Stomach (tissue), 8 donors: ENCODE measurements at regions not wholly inside any gene's neighbourhood (a gene's known extent, or its start where the extent isn't known, plus 50 kb on each side); places are given as distances from the start of the nearest gene placed in this dataset.
"Not testable (repeated sequence)": the region's sequence is repeated elsewhere in the genome, so short reads cannot be mapped to it uniquely, and the experiment has no call there.

Experiments used
- DNase-seq, 2 donors: peaks; one replicate each; pipeline versions ENCODE4 v3.0.0 to v3.0.0-alpha.2; 2013 to 2019
- H3K27ac ChIP-seq, 5 donors: fragments of 200-600 bp in 4 of 5; sonication (generic) in 4 of 5; one replicate each; pipeline ENCODE4 v1.5.1; 2013 to 2019; ENCODE audit warnings: mild to moderate bottlenecking in 1 of 5, moderate library complexity in 1 of 5
- H3K27me3 ChIP-seq, 3 donors: fragments of 200-600 bp; sonication (generic); one replicate each; pipeline ENCODE4 v1.5.1; 2017 to 2019; ENCODE audit warnings: mixed run types in 1 of 3
- H3K36me3 ChIP-seq, 4 donors: fragments of 200-600 bp; sonication (generic); 1 replicate in 3 of 4; 2 replicates in 1 of 4; pipeline ENCODE4 v1.5.1; 2016 to 2019
- H3K4me1 ChIP-seq, 4 donors: fragments of 200-600 bp; sonication (generic); one replicate each; pipeline ENCODE4 v1.5.1; 2016 to 2019
- H3K4me3 ChIP-seq, 4 donors: fragments of 200-600 bp; sonication (generic) in 3 of 4; one replicate each; pipeline ENCODE4 v1.5.1; 2016 to 2019; ENCODE audit warnings: mild to moderate bottlenecking in 1 of 4
- H3K9me3 ChIP-seq, 4 donors: fragments of 200-600 bp; sonication (generic); one replicate each; pipeline ENCODE4 v1.5.1; 2016 to 2019
- EP300 ChIP-seq: sonication (generic); formaldehyde crosslinking; IDR thresholded peaks from one replicate; pipeline ENCODE4 v1.6.1; 2017; ENCODE audit warnings: antibody characterized with exemption
- POLR2A ChIP-seq, 4 donors: fragments of 450-650 bp; IDR thresholded peaks; one replicate each; pipeline ENCODE4 v1.6.1; 2016; ENCODE audit warnings: antibody characterized with exemption in 4 of 4, control low read depth in 2 of 4, mild to moderate bottlenecking in 1 of 4, moderate library complexity in 1 of 4
- POLR2AphosphoS5 ChIP-seq, 3 donors: sonication (generic); formaldehyde crosslinking; IDR thresholded peaks; one replicate each; pipeline ENCODE4 v1.6.1; 2016; ENCODE audit warnings: antibody characterized with exemption in 3 of 3
- WGBS, 5 donors: extraction: QIAGEN DNeasy Blood & Tissue Kit in 3 of 5; methylation state at CpG; one replicate each; pipeline versions ENCODE4 v1.1.5 to v1.1.7; 2013 to 2018; 5-methylcytosine and 5-hydroxymethylcytosine counted together
- intact Hi-C: fragments of 100-400 bp; cut with DNase I; formaldehyde crosslinking; loops from one replicate; pipeline ENCODE4 v1.15.1; 2023; ENCODE audit warnings: low total_unique reads
- TF ChIP-seq, protein P1 (sequence below), 7 experiments: fragments of 450-650 bp in 4 of 7; fragments of 200-600 bp in 3 of 7; sonication (generic) in 3 of 7; IDR thresholded peaks; one replicate each; pipeline ENCODE4 v1.5.1; 2016 to 2019; ENCODE audit warnings: antibody characterized with exemption in 7 of 7, control low read depth in 2 of 7, mild to moderate bottlenecking in 1 of 7
- donor health status: healthy with polysubstance abuse.
- donor health status: Bipolar disorder and iron deficiency.
- donor health status: healthy.

DNA sequence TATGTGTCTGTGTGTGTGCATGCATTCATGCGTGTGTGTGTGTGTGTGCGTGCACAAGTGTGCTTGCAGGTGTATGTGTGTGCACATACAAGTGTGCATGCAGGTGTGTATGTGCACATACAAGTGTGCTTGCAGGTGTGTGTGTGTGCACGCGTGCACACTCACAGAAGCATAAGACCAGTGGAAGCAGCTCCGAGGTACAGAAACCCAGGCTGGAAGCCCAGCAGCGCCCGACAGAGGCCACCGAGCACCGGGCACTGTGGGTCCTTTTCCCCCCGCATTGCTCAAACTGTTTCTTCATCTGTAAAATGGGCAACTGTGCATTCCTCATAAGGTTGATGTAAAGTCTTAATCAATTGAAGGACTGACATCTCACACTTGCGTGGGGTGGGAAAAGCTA is 243.3 kb upstream of the TCERG1L start:
- Histone ChIP-seq H3K4me3 (no peak overlapping the region), H3K4me1 (no peaks in the 10 kb centered on the region), H3K27ac (no peak overlapping the region), H3K36me3 (no peaks in the 10 kb centered on the region), H3K27me3 (peaks cover 0 to 20% (median 0%) of the 10 kb centered on the region in 3 donors), H3K9me3 (no peaks in the 10 kb centered on the region)
- intact Hi-C loops, result no loop called here
- TF ChIP-seq, protein P1, sequence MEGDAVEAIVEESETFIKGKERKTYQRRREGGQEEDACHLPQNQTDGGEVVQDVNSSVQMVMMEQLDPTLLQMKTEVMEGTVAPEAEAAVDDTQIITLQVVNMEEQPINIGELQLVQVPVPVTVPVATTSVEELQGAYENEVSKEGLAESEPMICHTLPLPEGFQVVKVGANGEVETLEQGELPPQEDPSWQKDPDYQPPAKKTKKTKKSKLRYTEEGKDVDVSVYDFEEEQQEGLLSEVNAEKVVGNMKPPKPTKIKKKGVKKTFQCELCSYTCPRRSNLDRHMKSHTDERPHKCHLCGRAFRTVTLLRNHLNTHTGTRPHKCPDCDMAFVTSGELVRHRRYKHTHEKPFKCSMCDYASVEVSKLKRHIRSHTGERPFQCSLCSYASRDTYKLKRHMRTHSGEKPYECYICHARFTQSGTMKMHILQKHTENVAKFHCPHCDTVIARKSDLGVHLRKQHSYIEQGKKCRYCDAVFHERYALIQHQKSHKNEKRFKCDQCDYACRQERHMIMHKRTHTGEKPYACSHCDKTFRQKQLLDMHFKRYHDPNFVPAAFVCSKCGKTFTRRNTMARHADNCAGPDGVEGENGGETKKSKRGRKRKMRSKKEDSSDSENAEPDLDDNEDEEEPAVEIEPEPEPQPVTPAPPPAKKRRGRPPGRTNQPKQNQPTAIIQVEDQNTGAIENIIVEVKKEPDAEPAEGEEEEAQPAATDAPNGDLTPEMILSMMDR (IDR thresholded peaks at IDR 0.05), result no peak
- TF ChIP-seq EP300 (no peak), POLR2AphosphoS5 (IDR thresholded peaks at IDR 0.05) (no peak), POLR2A (IDR thresholded peaks at IDR 0.05) (no peak)
- DNase-seq, result peak in 1 of 2 donors; percentile 11
- 79 to 96% (median 88%) methylated on average over 11 of the region's 11 CpGs for WGBS, 5 donors

DNA sequence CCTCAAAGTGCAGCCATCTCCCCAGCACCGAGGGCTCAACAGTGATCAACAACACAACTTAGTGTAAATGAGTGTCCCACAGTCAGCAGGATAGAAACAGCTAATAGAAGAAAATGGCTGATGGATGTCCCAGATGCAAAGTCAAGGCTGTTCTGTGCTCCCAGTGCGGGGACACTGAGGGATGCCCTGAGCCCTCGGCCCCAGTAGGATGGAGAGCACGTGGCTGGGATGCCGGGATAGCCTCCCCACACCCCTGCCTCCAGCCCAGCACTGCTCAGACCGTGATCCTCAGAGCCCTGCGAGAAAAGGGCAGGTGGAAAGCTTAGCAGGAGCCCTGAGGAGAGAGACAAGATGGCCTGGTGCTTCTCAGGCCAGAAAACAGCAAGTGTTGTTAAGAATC is 243.9 kb upstream of the TCERG1L start:
- TF ChIP-seq POLR2AphosphoS5 (IDR thresholded peaks at IDR 0.05), result no peak
- TF ChIP-seq, protein P1 (IDR thresholded peaks at IDR 0.05), result no peak
- TF ChIP-seq EP300, result no peak
- no peak for TF ChIP-seq POLR2A (IDR thresholded peaks at IDR 0.05)
- intact Hi-C loops, result no loop called here
- no peak overlapping the region for H3K27ac ChIP-seq
- 62 to 75% (median 65%) methylated on average over 7 of the region's 7 CpGs for WGBS, 5 donors
- peaks cover 0 to 26% (median 0%) of the 10 kb centered on the region in 3 donors for H3K27me3 ChIP-seq
- H3K4me1 ChIP-seq, result no peaks in the 10 kb centered on the region
- H3K36me3 ChIP-seq, result no peaks in the 10 kb centered on the region
- no peak overlapping the region for H3K4me3 ChIP-seq
- DNase-seq, result no peak
- H3K9me3 ChIP-seq, result no peaks in the 10 kb centered on the region

DNA sequence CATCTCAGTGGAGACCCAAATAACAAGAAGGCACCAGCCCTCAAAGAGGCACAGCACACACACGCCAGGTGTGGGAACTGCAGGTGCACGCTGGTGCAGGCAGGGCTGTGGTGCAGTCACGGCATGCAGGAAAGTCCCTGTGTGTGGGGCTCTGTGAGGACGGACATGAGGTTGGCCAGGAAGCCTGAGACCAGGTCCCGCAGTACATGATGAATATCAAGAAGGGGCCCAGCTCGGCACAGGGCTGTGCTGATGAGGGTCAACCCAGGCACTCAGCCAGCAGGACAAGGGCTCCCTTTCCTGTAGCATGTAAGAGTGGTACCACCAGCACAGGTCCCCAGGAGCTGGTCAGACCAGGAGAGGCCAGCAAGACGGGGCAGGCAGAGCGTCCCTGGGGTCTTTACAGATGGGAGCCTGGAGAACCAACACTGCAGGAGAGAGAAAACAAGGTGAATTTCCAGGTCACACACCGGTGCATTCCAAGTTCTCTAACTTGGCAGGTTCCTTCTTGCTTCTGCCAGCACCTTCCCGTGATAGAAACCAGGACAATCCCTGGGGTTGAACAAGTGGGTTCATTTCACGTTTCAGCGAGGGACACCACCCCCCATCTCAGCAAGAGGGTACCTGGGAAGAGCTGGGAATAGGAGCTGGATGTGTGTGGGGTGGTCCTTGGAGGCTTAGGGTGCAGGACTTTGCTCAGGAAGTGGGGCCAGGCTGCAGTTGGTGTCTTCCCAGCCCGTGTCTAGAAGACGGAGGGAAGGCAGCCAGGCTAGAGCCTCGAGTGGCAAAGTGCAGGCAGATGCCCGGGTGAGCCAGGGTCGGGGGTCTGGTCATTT is 244.8 kb upstream of the TCERG1L start:
- Histone ChIP-seq H3K4me3 (no peak overlapping the region), H3K27me3 (peaks cover 0 to 34% (median 5%) of the 10 kb centered on the region in 3 donors), H3K27ac (no peak overlapping the region), H3K4me1 (no peaks in the 10 kb centered on the region), H3K9me3 (no peaks in the 10 kb centered on the region), H3K36me3 (no peaks in the 10 kb centered on the region)
- DNase-seq, result peak in 1 of 2 donors; percentile 23
- TF ChIP-seq, protein P1 (IDR thresholded peaks at IDR 0.05), result no peak
- TF ChIP-seq POLR2A (IDR thresholded peaks at IDR 0.05) (no peak), POLR2AphosphoS5 (IDR thresholded peaks at IDR 0.05) (no peak), EP300 (no peak)
- WGBS, 5 donors, result 66 to 79% (median 73%) methylated on average over 16 to 17 of the region's 17 CpGs
- intact Hi-C loops, result no loop called here

GRCh38 chr10:131556897-131557495 is 245.5 kb upstream of the TCERG1L start:
- DNase-seq, result no peak
- TF ChIP-seq POLR2AphosphoS5 (IDR thresholded peaks at IDR 0.05) (no peak), POLR2A (IDR thresholded peaks at IDR 0.05) (no peak), EP300 (no peak)
- TF ChIP-seq, protein P1 (IDR thresholded peaks at IDR 0.05), result no peak
- WGBS, 5 donors, result 75 to 86% (median 81%) methylated on average over 12 of the region's 12 CpGs

GRCh38 chr10:131557956-131558355 is 246.4 kb upstream of the TCERG1L start:
- 78 to 94% (median 80%) methylated on average over 9 of the region's 9 CpGs for WGBS, 5 donors
- H3K36me3 ChIP-seq, H3K4me1 ChIP-seq, DNase-seq, H3K4me3 ChIP-seq, H3K27ac ChIP-seq, H3K9me3 ChIP-seq, intact Hi-C loops: not testable (repeated sequence)
- peaks cover 0 to 49% (median 7%) of the 10 kb centered on the region in 3 donors for H3K27me3 ChIP-seq

More at GRCh38 chr10:131556897-131557495, 245.5 kb upstream of the TCERG1L start:
- no peak overlapping the region for H3K27ac ChIP-seq
- intact Hi-C loops, result no loop called here
- no peaks in the 10 kb centered on the region for H3K4me1 ChIP-seq
- H3K27me3 ChIP-seq, result peaks cover 0 to 41% (median 7%) of the 10 kb centered on the region in 3 donors
- H3K36me3 ChIP-seq, result no peaks in the 10 kb centered on the region
- H3K9me3 ChIP-seq, result no peaks in the 10 kb centered on the region
- no peak overlapping the region for H3K4me3 ChIP-seq
